ENCODE measurements at regions not wholly inside any gene's neighbourhood (a gene's known extent, or its start where the extent isn't known, plus 50 kb on each side); places are given as distances from the start of the nearest gene placed in this dataset.
"Not testable (repeated sequence)": the region's sequence is repeated elsewhere in the genome, so short reads cannot be mapped to it uniquely, and the experiment has no call there.

GRCh38 chr2:190150413-190150812, 87.9 kb upstream of the MSTN start:
- H3K18ac ChIP-seq (ENCODE audit: low read length), result no peak overlapping the region
- H2BK12ac ChIP-seq (ENCODE audit: low read length), result no peak overlapping the region
- no peak overlapping the region for H4K91ac ChIP-seq (ENCODE audit: low read depth, low read length)
- H3K27me3 ChIP-seq (ENCODE audit: insufficient read depth, low read length), result no peaks in the 10 kb centered on the region
- WGBS (ENCODE audit: extremely low coverage, insufficient coverage, insufficient read length), result no CpG with 5 or more reads among the region's 3 CpGs
- no peak overlapping the region for H2AK5ac ChIP-seq (ENCODE audit: low read length)
- no peaks in the 10 kb centered on the region for H3K9me3 ChIP-seq (ENCODE audit: insufficient read depth, low read depth, low read length)
- no peak overlapping the region for H2BK5ac ChIP-seq (ENCODE audit: low read depth, low read length, poor library complexity)
- no peak for DNase-seq
- no peak overlapping the region for H4K12ac ChIP-seq (ENCODE audit: low read depth, low read length)
- no peaks in the 10 kb centered on the region for H3K36me3 ChIP-seq (ENCODE audit: control insufficient read depth in 1 of 2, insufficient read depth in 2 of 2, low read length in 2 of 2)
- no peaks in the 10 kb centered on the region for H3K79me1 ChIP-seq (ENCODE audit: low read length)
- no peak overlapping the region for H3K9ac ChIP-seq (ENCODE audit: low read length)
- no peaks in the 10 kb centered on the region for H3K4me1 ChIP-seq (ENCODE audit: control insufficient read depth in 1 of 2, insufficient read depth in 2 of 2, low read length in 2 of 2)
- no peak overlapping the region for H2BK120ac ChIP-seq (ENCODE audit: insufficient read depth, low read length, poor library complexity)
- no peak overlapping the region for H4K8ac ChIP-seq (ENCODE audit: low read depth, low read length)
- no peak overlapping the region for H3K27ac ChIP-seq (ENCODE audit: low read depth, low read length)
- no peak overlapping the region for H3K4me3 ChIP-seq (ENCODE audit: low read depth, low read length)
- H2AFZ ChIP-seq (ENCODE audit: insufficient read depth, low read length, poor library complexity), result peak overlapping the region; percentile 3
- no peak overlapping the region for H3K4me2 ChIP-seq (ENCODE audit: low read length)
- no peak overlapping the region for H3K14ac ChIP-seq (ENCODE audit: low read length)
- H3K23ac ChIP-seq (ENCODE audit: low read length), result no peak overlapping the region
- no peak overlapping the region for H3K4ac ChIP-seq (ENCODE audit: low read depth, low read length)
- no peaks in the 10 kb centered on the region for H3K79me2 ChIP-seq (ENCODE audit: control insufficient read depth, insufficient read depth, low read length, poor library complexity)

- no peak overlapping the region for H3K4me2 ChIP-seq (ENCODE audit: low read length)
Measured at GRCh38 chr2:190149908-190150307, 87.4 kb upstream of the MSTN start.

GRCh38 chr2:190149200-190149599, 86.7 kb upstream of the MSTN start:
- no peak for DNase-seq
- no peaks in the 10 kb centered on the region for H3K36me3 ChIP-seq (ENCODE audit: control insufficient read depth in 1 of 2, insufficient read depth in 2 of 2, low read length in 2 of 2)

More at GRCh38 chr2:190149908-190150307, 87.4 kb upstream of the MSTN start:
- Histone ChIP-seq H3K4me3 (ENCODE audit: low read depth, low read length) (no peak overlapping the region), H3K4ac (ENCODE audit: low read depth, low read length) (no peak overlapping the region), H4K91ac (ENCODE audit: low read depth, low read length) (no peak overlapping the region), H3K79me2 (ENCODE audit: control insufficient read depth, insufficient read depth, low read length, poor library complexity) (no peaks in the 10 kb centered on the region), H2BK5ac (ENCODE audit: low read depth, low read length, poor library complexity) (no peak overlapping the region), H3K23ac (ENCODE audit: low read length) (no peak overlapping the region), H2AK5ac (ENCODE audit: low read length) (no peak overlapping the region), H2BK12ac (ENCODE audit: low read length) (no peak overlapping the region), H3K79me1 (ENCODE audit: low read length) (no peaks in the 10 kb centered on the region), H3K36me3 (ENCODE audit: control insufficient read depth in 1 of 2, insufficient read depth in 2 of 2, low read length in 2 of 2) (no peaks in the 10 kb centered on the region), H3K18ac (ENCODE audit: low read length) (no peak overlapping the region), H3K14ac (ENCODE audit: low read length) (no peak overlapping the region), H3K27ac (ENCODE audit: low read depth, low read length) (no peak overlapping the region), H4K8ac (ENCODE audit: low read depth, low read length) (no peak overlapping the region), H2BK120ac (ENCODE audit: insufficient read depth, low read length, poor library complexity) (no peak overlapping the region), H3K4me1 (ENCODE audit: control insufficient read depth in 1 of 2, insufficient read depth in 2 of 2, low read length in 2 of 2) (no peaks in the 10 kb centered on the region), H2AFZ (ENCODE audit: insufficient read depth, low read length, poor library complexity) (peak overlapping the region; percentile 3), H3K27me3 (ENCODE audit: insufficient read depth, low read length) (no peaks in the 10 kb centered on the region), H3K9me3 (ENCODE audit: insufficient read depth, low read depth, low read length) (no peaks in the 10 kb centered on the region), H4K12ac (ENCODE audit: low read depth, low read length) (no peak overlapping the region), H3K9ac (ENCODE audit: low read length) (no peak overlapping the region)
- no CpG with 5 or more reads among the region's 6 CpGs for WGBS (ENCODE audit: extremely low coverage, insufficient coverage, insufficient read length)
- no peak for DNase-seq

GRCh38 chr2:190146109-190146508, 83.6 kb upstream of the MSTN start:
- not testable (repeated sequence) for H3K79me2 ChIP-seq (ENCODE audit: control insufficient read depth, insufficient read depth, low read length, poor library complexity); H3K9me3 ChIP-seq (ENCODE audit: insufficient read depth, low read depth, low read length); H2AFZ ChIP-seq (ENCODE audit: insufficient read depth, low read length, poor library complexity); H3K9ac ChIP-seq (ENCODE audit: low read length); H4K12ac ChIP-seq (ENCODE audit: low read depth, low read length); H3K36me3 ChIP-seq (ENCODE audit: control insufficient read depth in 1 of 2, insufficient read depth in 2 of 2, low read length in 2 of 2); H3K27ac ChIP-seq (ENCODE audit: low read depth, low read length); H3K4me2 ChIP-seq (ENCODE audit: low read length); DNase-seq; H3K4me1 ChIP-seq (ENCODE audit: control insufficient read depth in 1 of 2, insufficient read depth in 2 of 2, low read length in 2 of 2); H3K4ac ChIP-seq (ENCODE audit: low read depth, low read length); H3K23ac ChIP-seq (ENCODE audit: low read length); H2BK5ac ChIP-seq (ENCODE audit: low read depth, low read length, poor library complexity); H2AK5ac ChIP-seq (ENCODE audit: low read length); H3K79me1 ChIP-seq (ENCODE audit: low read length); H4K91ac ChIP-seq (ENCODE audit: low read depth, low read length); H3K18ac ChIP-seq (ENCODE audit: low read length); H3K27me3 ChIP-seq (ENCODE audit: insufficient read depth, low read length); H2BK12ac ChIP-seq (ENCODE audit: low read length); H3K14ac ChIP-seq (ENCODE audit: low read length); H3K4me3 ChIP-seq (ENCODE audit: low read depth, low read length); H2BK120ac ChIP-seq (ENCODE audit: insufficient read depth, low read length, poor library complexity); H4K8ac ChIP-seq (ENCODE audit: low read depth, low read length)
- WGBS (ENCODE audit: extremely low coverage, insufficient coverage, insufficient read length), result no CpG with 5 or more reads among the region's 5 CpGs

More at GRCh38 chr2:190149200-190149599, 86.7 kb upstream of the MSTN start:
- no peak overlapping the region for H3K4ac ChIP-seq (ENCODE audit: low read depth, low read length)
- H2AK5ac ChIP-seq (ENCODE audit: low read length), result no peak overlapping the region
- H4K91ac ChIP-seq (ENCODE audit: low read depth, low read length), result no peak overlapping the region
- no peak overlapping the region for H3K27ac ChIP-seq (ENCODE audit: low read depth, low read length)
- no peak overlapping the region for H2BK5ac ChIP-seq (ENCODE audit: low read depth, low read length, poor library complexity)
- H3K27me3 ChIP-seq (ENCODE audit: insufficient read depth, low read length), result no peaks in the 10 kb centered on the region
- H2AFZ ChIP-seq (ENCODE audit: insufficient read depth, low read length, poor library complexity), result no peak overlapping the region
- H3K4me3 ChIP-seq (ENCODE audit: low read depth, low read length), result no peak overlapping the region
- H3K4me1 ChIP-seq (ENCODE audit: control insufficient read depth in 1 of 2, insufficient read depth in 2 of 2, low read length in 2 of 2), result no peaks in the 10 kb centered on the region
- no peak overlapping the region for H3K23ac ChIP-seq (ENCODE audit: low read length)
- no peaks in the 10 kb centered on the region for H3K9me3 ChIP-seq (ENCODE audit: insufficient read depth, low read depth, low read length)
- H3K18ac ChIP-seq (ENCODE audit: low read length), result no peak overlapping the region
- no peak overlapping the region for H3K14ac ChIP-seq (ENCODE audit: low read length)
- H3K79me1 ChIP-seq (ENCODE audit: low read length), result no peaks in the 10 kb centered on the region
- H4K12ac ChIP-seq (ENCODE audit: low read depth, low read length), result no peak overlapping the region
- WGBS (ENCODE audit: extremely low coverage, insufficient coverage, insufficient read length), result no CpG with 5 or more reads among the region's 4 CpGs
- H3K79me2 ChIP-seq (ENCODE audit: control insufficient read depth, insufficient read depth, low read length, poor library complexity), result no peaks in the 10 kb centered on the region
- H3K4me2 ChIP-seq (ENCODE audit: low read length), result no peak overlapping the region
- H2BK12ac ChIP-seq (ENCODE audit: low read length), result no peak overlapping the region
- no peak overlapping the region for H4K8ac ChIP-seq (ENCODE audit: low read depth, low read length)
- no peak overlapping the region for H2BK120ac ChIP-seq (ENCODE audit: insufficient read depth, low read length, poor library complexity)
- no peak overlapping the region for H3K9ac ChIP-seq (ENCODE audit: low read length)

Data from trophoblast cell (in vitro differentiated cells and primary cell).